GM12801 (cell line): ENCODE measurements at regions not wholly inside any gene's neighbourhood (a gene's known extent, or its start where the extent isn't known, plus 50 kb on each side); places are given as distances from the start of the nearest gene placed in this dataset.

ENCODE experiments used
- TF ChIP-seq, protein P1 (sequence below): IDR thresholded peaks from one replicate; pipeline ENCODE4 v1.5.1; 2011; ENCODE audit warnings: control low read depth; ENCODE audit not compliant: insufficient read length; ENCODE audit errors: extremely low read depth

DNA sequence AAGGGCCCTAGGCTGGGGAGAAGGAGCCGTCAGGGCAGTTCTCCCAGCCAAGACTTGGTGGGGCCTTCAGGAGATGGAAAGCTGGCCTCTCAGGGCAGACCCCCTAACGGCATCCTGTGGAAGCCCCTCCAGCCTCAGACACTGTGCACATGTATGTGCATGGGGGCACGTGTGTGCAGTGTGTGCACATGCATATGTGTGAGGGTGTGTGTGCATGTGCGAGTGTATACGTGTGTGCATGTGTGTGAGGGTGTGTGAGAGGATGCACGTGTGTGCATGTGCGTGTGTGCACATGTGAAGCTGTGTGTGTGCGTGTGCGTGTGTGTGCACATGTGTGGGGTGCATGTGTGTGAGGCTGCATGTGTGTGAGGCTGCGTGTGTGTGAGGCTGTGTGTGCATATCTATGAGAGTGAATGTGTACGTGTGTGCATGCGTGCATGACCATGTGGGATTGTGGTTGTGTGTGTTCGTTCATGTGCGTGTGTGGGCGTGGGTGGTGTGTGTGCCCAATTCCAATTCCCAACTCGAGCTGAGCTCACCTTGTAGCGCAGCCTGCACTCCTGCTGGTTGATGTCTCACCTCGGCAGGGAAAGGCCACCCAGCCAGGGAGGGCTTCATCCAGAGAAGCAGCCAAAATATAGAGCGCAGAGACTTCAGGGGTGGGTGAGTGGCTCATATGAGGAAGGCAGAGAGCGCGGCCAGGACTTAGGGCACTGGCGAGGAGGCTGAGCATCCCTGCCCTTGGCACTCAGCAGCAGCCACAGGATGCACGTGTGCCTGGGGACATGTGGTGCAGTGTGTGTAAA, 142.7 kb upstream of the PPP1R26 start:
- TF ChIP-seq, protein P1, sequence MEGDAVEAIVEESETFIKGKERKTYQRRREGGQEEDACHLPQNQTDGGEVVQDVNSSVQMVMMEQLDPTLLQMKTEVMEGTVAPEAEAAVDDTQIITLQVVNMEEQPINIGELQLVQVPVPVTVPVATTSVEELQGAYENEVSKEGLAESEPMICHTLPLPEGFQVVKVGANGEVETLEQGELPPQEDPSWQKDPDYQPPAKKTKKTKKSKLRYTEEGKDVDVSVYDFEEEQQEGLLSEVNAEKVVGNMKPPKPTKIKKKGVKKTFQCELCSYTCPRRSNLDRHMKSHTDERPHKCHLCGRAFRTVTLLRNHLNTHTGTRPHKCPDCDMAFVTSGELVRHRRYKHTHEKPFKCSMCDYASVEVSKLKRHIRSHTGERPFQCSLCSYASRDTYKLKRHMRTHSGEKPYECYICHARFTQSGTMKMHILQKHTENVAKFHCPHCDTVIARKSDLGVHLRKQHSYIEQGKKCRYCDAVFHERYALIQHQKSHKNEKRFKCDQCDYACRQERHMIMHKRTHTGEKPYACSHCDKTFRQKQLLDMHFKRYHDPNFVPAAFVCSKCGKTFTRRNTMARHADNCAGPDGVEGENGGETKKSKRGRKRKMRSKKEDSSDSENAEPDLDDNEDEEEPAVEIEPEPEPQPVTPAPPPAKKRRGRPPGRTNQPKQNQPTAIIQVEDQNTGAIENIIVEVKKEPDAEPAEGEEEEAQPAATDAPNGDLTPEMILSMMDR = no peak

- TF ChIP-seq, protein P1 = no peak
Observed at GRCh38 chr9:135338546-135338945, 141.0 kb upstream of the PPP1R26 start.

DNA sequence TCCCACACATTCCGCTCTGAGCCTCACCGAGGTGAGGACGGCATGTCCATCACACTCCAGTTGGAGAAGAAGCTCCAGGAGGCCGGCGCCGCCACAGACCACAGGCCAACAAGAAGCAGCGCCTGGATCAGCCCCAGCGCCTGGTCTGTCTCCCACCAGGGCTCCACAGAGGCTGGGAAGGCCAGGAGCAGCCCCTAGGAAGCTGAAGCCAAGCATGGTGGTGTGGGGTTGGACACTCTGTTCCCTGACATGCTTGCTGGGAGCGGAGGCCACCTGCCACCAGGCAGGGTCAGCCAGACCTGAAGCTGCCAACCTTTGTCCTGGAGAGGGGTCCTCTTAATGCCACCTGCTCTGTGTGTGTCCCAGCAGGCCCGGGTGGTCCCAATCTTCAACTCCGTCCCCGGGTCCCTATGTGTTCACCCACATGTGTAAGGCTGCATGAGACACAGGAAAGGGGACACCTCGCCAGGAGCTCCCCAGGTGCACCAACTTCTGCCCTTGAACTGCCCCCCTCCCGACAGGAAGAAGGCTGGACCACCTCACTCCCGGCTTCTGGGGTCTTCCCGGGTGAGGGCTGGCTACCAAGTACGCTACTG, 140.1 kb upstream of the PPP1R26 start:
- TF ChIP-seq, protein P1 = no peak

DNA sequence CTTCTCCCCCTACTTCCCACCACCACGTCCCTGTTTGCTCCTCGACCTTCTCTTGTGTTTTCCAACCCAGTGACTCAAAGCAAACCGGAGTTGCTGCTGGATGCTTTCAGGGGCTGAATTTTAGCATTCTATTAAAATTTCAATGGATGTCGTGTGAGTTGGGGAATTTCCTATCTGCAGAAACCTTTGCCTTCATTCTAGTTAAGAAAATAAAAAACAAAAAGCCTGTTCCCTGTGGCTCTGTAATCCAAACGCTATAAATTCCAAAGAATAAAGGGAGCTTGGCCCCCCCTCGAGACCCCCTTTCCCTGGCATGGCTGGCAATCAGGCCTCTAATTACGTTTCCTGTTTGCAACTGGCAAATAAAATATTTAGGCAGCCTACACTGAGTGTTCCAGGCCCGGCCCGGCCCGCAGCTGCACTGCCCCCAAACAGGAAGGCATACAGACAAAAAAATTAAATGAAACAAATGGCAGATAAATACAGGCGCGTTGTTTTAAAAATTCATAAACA, 139.4 kb upstream of the PPP1R26 start:
- TF ChIP-seq, protein P1 = no peak

- TF ChIP-seq, protein P1 = no peak
Observed at GRCh38 chr9:135340726-135341475, 138.7 kb upstream of the PPP1R26 start.

GRCh38 chr9:135341612-135342169, 137.9 kb upstream of the PPP1R26 start:
- TF ChIP-seq, protein P1 = no peak
